Stomach (tissue), 8 donors: ENCODE measurements at regions not wholly inside any gene's neighbourhood (a gene's known extent, or its start where the extent isn't known, plus 50 kb on each side); places are given as distances from the start of the nearest gene placed in this dataset.

Source experiments
- DNase-seq, 2 donors: peaks; one replicate each; pipeline versions ENCODE4 v3.0.0 to v3.0.0-alpha.2; 2013 to 2019
- H3K27ac ChIP-seq, 5 donors: fragments of 200-600 bp in 4 of 5; sonication (generic) in 4 of 5; one replicate each; pipeline ENCODE4 v1.5.1; 2013 to 2019; ENCODE audit warnings: mild to moderate bottlenecking in 1 of 5, moderate library complexity in 1 of 5
- H3K27me3 ChIP-seq, 3 donors: fragments of 200-600 bp; sonication (generic); one replicate each; pipeline ENCODE4 v1.5.1; 2017 to 2019; ENCODE audit warnings: mixed run types in 1 of 3
- H3K36me3 ChIP-seq, 4 donors: fragments of 200-600 bp; sonication (generic); 1 replicate in 3 of 4; 2 replicates in 1 of 4; pipeline ENCODE4 v1.5.1; 2016 to 2019
- H3K4me1 ChIP-seq, 4 donors: fragments of 200-600 bp; sonication (generic); one replicate each; pipeline ENCODE4 v1.5.1; 2016 to 2019
- H3K4me3 ChIP-seq, 4 donors: fragments of 200-600 bp; sonication (generic) in 3 of 4; one replicate each; pipeline ENCODE4 v1.5.1; 2016 to 2019; ENCODE audit warnings: mild to moderate bottlenecking in 1 of 4
- H3K9me3 ChIP-seq, 4 donors: fragments of 200-600 bp; sonication (generic); one replicate each; pipeline ENCODE4 v1.5.1; 2016 to 2019
- EP300 ChIP-seq: sonication (generic); formaldehyde crosslinking; IDR thresholded peaks from one replicate; pipeline ENCODE4 v1.6.1; 2017; ENCODE audit warnings: antibody characterized with exemption
- POLR2A ChIP-seq, 4 donors: fragments of 450-650 bp; IDR thresholded peaks; one replicate each; pipeline ENCODE4 v1.6.1; 2016; ENCODE audit warnings: antibody characterized with exemption in 4 of 4, control low read depth in 2 of 4, mild to moderate bottlenecking in 1 of 4, moderate library complexity in 1 of 4
- POLR2AphosphoS5 ChIP-seq, 3 donors: sonication (generic); formaldehyde crosslinking; IDR thresholded peaks; one replicate each; pipeline ENCODE4 v1.6.1; 2016; ENCODE audit warnings: antibody characterized with exemption in 3 of 3
- WGBS, 5 donors: extraction: QIAGEN DNeasy Blood & Tissue Kit in 3 of 5; methylation state at CpG; one replicate each; pipeline versions ENCODE4 v1.1.5 to v1.1.7; 2013 to 2018; 5-methylcytosine and 5-hydroxymethylcytosine counted together
- intact Hi-C: fragments of 100-400 bp; cut with DNase I; formaldehyde crosslinking; loops from one replicate; pipeline ENCODE4 v1.15.1; 2023; ENCODE audit warnings: low total_unique reads
- TF ChIP-seq, protein P1 (sequence below), 7 experiments: fragments of 450-650 bp in 4 of 7; fragments of 200-600 bp in 3 of 7; sonication (generic) in 3 of 7; IDR thresholded peaks; one replicate each; pipeline ENCODE4 v1.5.1; 2016 to 2019; ENCODE audit warnings: antibody characterized with exemption in 7 of 7, control low read depth in 2 of 7, mild to moderate bottlenecking in 1 of 7
- donor health status: healthy with polysubstance abuse.
- donor health status: Bipolar disorder and iron deficiency.
- donor health status: healthy.

DNA sequence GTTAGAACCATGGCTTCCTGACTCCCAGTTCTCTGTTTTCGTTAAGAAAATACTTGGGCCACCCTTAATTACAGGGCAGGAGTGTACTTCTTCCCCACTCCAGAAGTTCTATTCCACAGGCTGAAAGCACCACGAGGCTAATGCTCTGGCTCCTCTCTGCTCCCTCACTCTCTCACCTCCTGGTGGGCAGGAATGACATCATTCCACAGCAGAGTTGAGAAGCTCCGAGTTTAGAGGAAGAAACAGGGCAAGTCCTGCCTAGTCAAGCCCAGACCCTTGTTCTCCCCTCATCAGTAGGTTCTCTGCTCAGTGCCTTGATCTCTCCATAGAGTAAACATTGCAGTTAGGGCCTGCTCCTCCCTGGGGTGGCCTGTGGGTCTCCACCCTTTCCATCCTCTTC is 343.8 kb upstream of the CLNK start:
- TF ChIP-seq POLR2A (IDR thresholded peaks at IDR 0.05) (no peak), EP300 (no peak)
- no peak overlapping the region for H3K27ac ChIP-seq
- H3K4me3 ChIP-seq: no peak overlapping the region
- no peaks in the 10 kb centered on the region for H3K9me3 ChIP-seq
- H3K36me3 ChIP-seq: no peaks in the 10 kb centered on the region
- no peak for DNase-seq
- H3K27me3 ChIP-seq: no peaks in the 10 kb centered on the region
- intact Hi-C loops: no loop called here
- H3K4me1 ChIP-seq: no peaks in the 10 kb centered on the region
- WGBS, 5 donors: 55 to 63% (median 61%) methylated on average over 3 of the region's 3 CpGs

DNA sequence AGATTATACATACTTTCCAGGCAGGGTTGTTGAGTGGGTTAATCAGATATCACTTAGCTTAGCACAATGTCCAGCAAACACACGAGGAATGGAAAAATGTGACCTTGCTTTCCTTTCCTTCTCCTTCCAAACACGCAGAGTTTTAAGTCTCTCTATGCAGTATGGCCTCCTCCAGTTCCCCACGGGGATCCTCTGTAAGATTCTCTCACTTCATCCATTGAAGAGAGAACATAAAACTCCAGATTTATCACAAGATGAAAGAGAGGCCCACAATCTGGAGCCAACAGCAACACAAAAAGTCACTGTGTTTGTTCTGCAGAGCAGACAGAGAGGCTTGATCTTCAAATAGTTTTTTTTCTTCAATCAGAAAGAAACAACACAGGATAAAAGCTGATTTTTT is 336.8 kb upstream of the CLNK start:
- no peaks in the 10 kb centered on the region for H3K9me3 ChIP-seq
- 16 to 44% (median 28%) methylated on average over 3 of the region's 3 CpGs for WGBS, 5 donors
- H3K4me3 ChIP-seq: no peak overlapping the region
- H3K4me1 ChIP-seq: no peaks in the 10 kb centered on the region
- no peaks in the 10 kb centered on the region for H3K36me3 ChIP-seq
- TF ChIP-seq EP300 (no peak), POLR2A (IDR thresholded peaks at IDR 0.05) (no peak), POLR2AphosphoS5 (IDR thresholded peaks at IDR 0.05) (no peak)
- TF ChIP-seq, protein P1, sequence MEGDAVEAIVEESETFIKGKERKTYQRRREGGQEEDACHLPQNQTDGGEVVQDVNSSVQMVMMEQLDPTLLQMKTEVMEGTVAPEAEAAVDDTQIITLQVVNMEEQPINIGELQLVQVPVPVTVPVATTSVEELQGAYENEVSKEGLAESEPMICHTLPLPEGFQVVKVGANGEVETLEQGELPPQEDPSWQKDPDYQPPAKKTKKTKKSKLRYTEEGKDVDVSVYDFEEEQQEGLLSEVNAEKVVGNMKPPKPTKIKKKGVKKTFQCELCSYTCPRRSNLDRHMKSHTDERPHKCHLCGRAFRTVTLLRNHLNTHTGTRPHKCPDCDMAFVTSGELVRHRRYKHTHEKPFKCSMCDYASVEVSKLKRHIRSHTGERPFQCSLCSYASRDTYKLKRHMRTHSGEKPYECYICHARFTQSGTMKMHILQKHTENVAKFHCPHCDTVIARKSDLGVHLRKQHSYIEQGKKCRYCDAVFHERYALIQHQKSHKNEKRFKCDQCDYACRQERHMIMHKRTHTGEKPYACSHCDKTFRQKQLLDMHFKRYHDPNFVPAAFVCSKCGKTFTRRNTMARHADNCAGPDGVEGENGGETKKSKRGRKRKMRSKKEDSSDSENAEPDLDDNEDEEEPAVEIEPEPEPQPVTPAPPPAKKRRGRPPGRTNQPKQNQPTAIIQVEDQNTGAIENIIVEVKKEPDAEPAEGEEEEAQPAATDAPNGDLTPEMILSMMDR (IDR thresholded peaks at IDR 0.05): no peak
- no peaks in the 10 kb centered on the region for H3K27me3 ChIP-seq
- intact Hi-C loops: no loop called here
- DNase-seq: peak in 1 of 2 donors; percentile 41
- H3K27ac ChIP-seq: no peak overlapping the region

DNA sequence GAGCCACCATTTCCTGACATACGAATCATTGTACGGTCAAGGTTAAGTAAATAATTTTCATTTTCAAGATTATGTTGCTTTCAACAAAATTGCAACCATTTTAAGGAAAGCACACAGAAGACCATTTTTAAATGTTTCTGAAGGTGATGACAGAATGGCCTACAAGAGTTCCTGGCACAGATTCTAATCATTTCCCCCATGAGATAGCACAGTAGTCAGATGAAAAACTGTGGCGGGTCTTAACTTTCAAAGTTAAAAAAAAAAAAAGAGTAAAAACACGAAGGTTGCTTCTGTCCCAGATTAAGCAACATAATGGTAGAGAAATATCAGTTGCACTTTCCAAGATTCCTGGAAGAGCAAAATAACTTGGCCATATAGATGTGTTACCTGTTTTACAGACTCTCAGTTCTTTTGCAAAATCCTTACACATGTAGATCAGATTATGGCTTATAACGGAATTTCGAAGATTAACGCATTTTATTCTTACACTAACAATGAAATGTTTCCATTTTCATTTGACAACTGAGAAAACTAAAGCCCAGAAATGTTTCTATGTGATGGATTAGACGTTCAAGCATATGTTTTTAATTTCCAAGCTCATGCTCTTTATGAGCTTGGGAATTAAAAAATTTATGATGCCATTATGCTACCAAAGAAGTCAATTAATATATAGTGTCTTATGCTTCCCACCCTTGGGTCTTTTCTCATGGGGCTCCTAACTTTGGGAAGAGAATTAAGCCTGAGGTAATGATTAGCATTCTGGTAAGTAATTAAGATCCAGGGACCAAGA is 335.1 kb upstream of the CLNK start:
- H3K4me3 ChIP-seq: no peak overlapping the region
- WGBS, 5 donors: 69 to 73% (median 71%) methylated on average over 8 of the region's 8 CpGs
- intact Hi-C loops: no loop called here
- H3K36me3 ChIP-seq: no peaks in the 10 kb centered on the region
- DNase-seq: no peak
- no peak overlapping the region for H3K27ac ChIP-seq
- H3K27me3 ChIP-seq: no peaks in the 10 kb centered on the region
- no peaks in the 10 kb centered on the region for H3K4me1 ChIP-seq
- no peak for TF ChIP-seq POLR2A (IDR thresholded peaks at IDR 0.05)
- TF ChIP-seq, protein P1 (IDR thresholded peaks at IDR 0.05): no peak
- no peak for TF ChIP-seq POLR2AphosphoS5 (IDR thresholded peaks at IDR 0.05)
- TF ChIP-seq EP300: no peak
- H3K9me3 ChIP-seq: no peaks in the 10 kb centered on the region

DNA sequence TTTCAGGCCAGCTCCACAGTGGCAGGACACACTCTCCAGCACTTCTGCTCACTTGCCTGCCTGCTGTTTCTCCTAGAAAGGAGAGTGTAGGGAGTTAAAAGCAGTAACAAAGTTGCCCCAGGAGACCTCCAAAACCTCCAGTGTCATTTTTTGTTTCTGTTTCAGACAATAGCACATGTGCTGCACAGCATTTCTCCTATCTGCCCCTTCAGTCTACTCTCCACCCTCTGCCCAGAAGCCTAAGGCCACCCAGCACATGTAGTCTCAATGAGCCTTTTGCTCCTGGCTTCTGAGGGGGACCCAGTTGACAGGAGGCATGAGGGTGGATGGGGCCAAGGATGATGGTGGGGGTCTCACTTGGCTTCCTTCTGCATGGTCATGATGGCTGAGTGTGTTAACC is 329.6 kb upstream of the CLNK start:
- no peak for DNase-seq
- Histone ChIP-seq H3K27ac (no peak overlapping the region), H3K9me3 (no peaks in the 10 kb centered on the region), H3K27me3 (no peaks in the 10 kb centered on the region), H3K4me1 (no peaks in the 10 kb centered on the region), H3K4me3 (no peak overlapping the region), H3K36me3 (no peaks in the 10 kb centered on the region)
- intact Hi-C loops: no loop called here
- no peak for TF ChIP-seq POLR2A (IDR thresholded peaks at IDR 0.05)
- no peak for TF ChIP-seq POLR2AphosphoS5 (IDR thresholded peaks at IDR 0.05)
- TF ChIP-seq, protein P1 (IDR thresholded peaks at IDR 0.05): no peak
- no peak for TF ChIP-seq EP300

DNA sequence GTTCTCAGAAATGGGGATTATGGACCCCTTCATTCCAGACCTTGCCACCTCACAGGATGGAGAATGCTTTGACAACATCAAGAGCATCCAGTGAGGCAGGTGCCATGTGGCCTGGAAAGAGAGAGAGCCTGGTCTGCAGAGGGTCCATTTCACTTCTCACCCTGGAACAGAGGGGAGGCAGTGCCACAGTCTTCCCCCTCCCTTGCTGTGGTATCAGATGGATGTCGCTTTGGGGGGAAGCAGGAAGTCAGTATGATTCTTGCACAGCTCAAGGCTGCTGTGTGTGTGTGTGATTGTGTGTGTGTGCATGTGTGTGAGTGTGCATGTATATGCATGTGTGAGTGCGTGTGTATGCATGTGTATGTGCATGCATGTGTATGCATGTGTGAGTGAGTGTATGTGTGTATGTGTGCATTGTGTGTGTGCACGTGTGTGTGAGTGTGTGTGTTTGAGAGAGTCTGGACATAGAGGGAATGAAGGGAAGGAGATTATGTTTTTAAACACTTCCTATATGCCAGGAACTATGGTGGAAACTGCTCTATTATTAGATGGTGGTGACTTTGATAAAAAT is 328.6 kb upstream of the CLNK start:
- Histone ChIP-seq H3K4me1 (no peaks in the 10 kb centered on the region), H3K27me3 (no peaks in the 10 kb centered on the region), H3K9me3 (peaks cover 0 to 8% (median 4%) of the 10 kb centered on the region in 4 donors), H3K4me3 (no peak overlapping the region), H3K27ac (no peak overlapping the region), H3K36me3 (no peaks in the 10 kb centered on the region)
- TF ChIP-seq POLR2AphosphoS5 (IDR thresholded peaks at IDR 0.05) (no peak), POLR2A (IDR thresholded peaks at IDR 0.05) (no peak), EP300 (no peak)
- TF ChIP-seq, protein P1 (IDR thresholded peaks at IDR 0.05): no peak
- intact Hi-C loops: no loop called here
- no peak for DNase-seq
- 76 to 88% (median 86%) methylated on average over 3 of the region's 3 CpGs for WGBS, 5 donors
